HepG2 (cell line): ENCODE measurements at regions not wholly inside any gene's neighbourhood (a gene's known extent, or its start where the extent isn't known, plus 50 kb on each side); places are given as distances from the start of the nearest gene placed in this dataset.

Experiments
- ARID5B ChIP-seq: IDR thresholded peaks from 2 replicates; pipeline ENCODE4 v1.4.0; 2020; ENCODE audit warnings: mild to moderate bottlenecking, missing genetic modification reagents
- BHLHE40 ChIP-seq: IDR thresholded peaks from 2 replicates; pipeline ENCODE4 v1.6.1; 2011; ENCODE audit warnings: low read length, improper control_type of control experiment
- CCAR2 ChIP-seq: fragments of 200-400 bp; formaldehyde crosslinking; optimal IDR thresholded peaks from 2 replicates; pipeline ENCODE3; 2018; ENCODE audit warnings: low read depth, mild to moderate bottlenecking, low read length, moderate library complexity
- CHCHD3 ChIP-seq: sonication (generic); formaldehyde crosslinking; IDR thresholded peaks from 2 replicates; pipeline ENCODE4 v1.8.0; 2022; ENCODE audit warnings: mild to moderate bottlenecking, missing genetic modification reagents, moderate library complexity
- DZIP1 ChIP-seq: sonication (generic); formaldehyde crosslinking; IDR thresholded peaks from 2 replicates; pipeline ENCODE4 v1.5.0; 2020; ENCODE audit warnings: mild to moderate bottlenecking, missing genetic modification reagents
- FOXP1 ChIP-seq, 2 experiments: fragments of 450-650 bp in 1 of 2; IDR thresholded peaks; 2 replicates each; pipeline ENCODE4 v1.6.1; 2017 to 2018; ENCODE audit warnings: antibody characterized with exemption in 1 of 2
- GLMP ChIP-seq: sonication (generic); formaldehyde crosslinking; IDR thresholded peaks from 2 replicates; pipeline ENCODE4 v1.9.0; 2021; ENCODE audit warnings: missing genetic modification reagents, mild to moderate bottlenecking, borderline replicate concordance
- HNRNPK ChIP-seq: fragments of 200-400 bp; formaldehyde crosslinking; IDR thresholded peaks from 2 replicates; pipeline ENCODE4 v1.6.1; 2018; ENCODE audit warnings: low read length, low read depth, moderate library complexity, mild to moderate bottlenecking; ENCODE audit not compliant: poor library complexity, severe bottlenecking
- IRF2 ChIP-seq: IDR thresholded peaks from 2 replicates; pipeline ENCODE4 v1.6.1; 2018; ENCODE audit warnings: missing genetic modification reagents, missing compliant biosample characterization
- KDM1A ChIP-seq: IDR thresholded peaks from 2 replicates; pipeline ENCODE4 v1.6.1; 2016; ENCODE audit warnings: missing compliant biosample characterization
- MEIS2 ChIP-seq: sonication (generic); formaldehyde crosslinking; IDR thresholded peaks from 2 replicates; pipeline ENCODE4 v1.9.0; 2021; ENCODE audit warnings: mild to moderate bottlenecking, missing genetic modification reagents
- NR2F1 ChIP-seq, 2 experiments: fragments of 450-650 bp in 1 of 2; formaldehyde crosslinking in 1 of 2; IDR thresholded peaks; 2 replicates each; pipeline versions ENCODE4 v1.5.0 to v1.6.1; 2016 to 2020; ENCODE audit warnings: mild to moderate bottlenecking in 1 of 2, missing compliant biosample characterization in 1 of 2, missing genetic modification reagents in 1 of 2, moderate library complexity in 1 of 2
- RBM39 ChIP-seq: fragments of 200-400 bp; formaldehyde crosslinking; IDR thresholded peaks from one replicate; pipeline ENCODE4 v1.6.1; 2018; ENCODE audit warnings: antibody characterized with exemption, mild to moderate bottlenecking, low read depth, low read length; ENCODE audit not compliant: poor library complexity, severe bottlenecking
- SKIL ChIP-seq: sonication (generic); formaldehyde crosslinking; IDR thresholded peaks from 2 replicates; pipeline ENCODE4 v1.8.0; 2022; ENCODE audit warnings: missing genetic modification reagents, mild to moderate bottlenecking, moderate library complexity, borderline replicate concordance
- TEF ChIP-seq: sonication (generic); formaldehyde crosslinking; IDR thresholded peaks from 2 replicates; pipeline ENCODE4 v1.5.0; 2020; ENCODE audit warnings: missing genetic modification reagents
- ZBTB38 ChIP-seq: sonication (generic); formaldehyde crosslinking; IDR thresholded peaks from 2 replicates; pipeline ENCODE4 v1.5.1; 2020; ENCODE audit warnings: mild to moderate bottlenecking, missing genetic modification reagents
- ZNF292 ChIP-seq: sonication (generic); formaldehyde crosslinking; IDR thresholded peaks from 2 replicates; pipeline ENCODE4 v1.8.1; 2022; ENCODE audit warnings: mild to moderate bottlenecking, low read depth, missing genetic modification reagents, borderline replicate concordance
- ZNF547 ChIP-seq: sonication (generic); formaldehyde crosslinking; IDR thresholded peaks from 2 replicates; pipeline ENCODE4 v1.5.1; 2020; ENCODE audit warnings: mild to moderate bottlenecking, missing genetic modification reagents

- TF ChIP-seq RBM39 (no peak), CHCHD3 (CRISPR knock-in tag) (no peak), CCAR2 (no peak), HNRNPK (no peak), IRF2 (no peak), GLMP (CRISPR knock-in tag) (no peak), FOXP1 (IDR thresholded peaks at IDR 0.05) (no peak), FOXP1 (CRISPR knock-in tag; IDR thresholded peaks at IDR 0.05) (peak; percentile 80), ARID5B (CRISPR knock-in tag) (peak; percentile 36; the same call in 1 of the 2 replicates), NR2F1 (CRISPR knock-in tag; IDR thresholded peaks at IDR 0.05) (no peak), KDM1A (CRISPR knock-in tag) (no peak), ZNF547 (no peak), ZNF292 (no peak), MEIS2 (CRISPR knock-in tag) (no peak), DZIP1 (CRISPR knock-in tag) (no peak), BHLHE40 (no peak), TEF (CRISPR knock-in tag) (no peak), ZBTB38 (CRISPR knock-in tag) (no peak), SKIL (peak; percentile 18; the same call in 1 of the 2 replicates)
These were observed 66.0 kb upstream of the FTH1 start (continued) for GRCh38 chr11:62033191-62034035.
